Gastroesophageal sphincter (tissue), 3 donors: ENCODE measurements at regions not wholly inside any gene's neighbourhood (a gene's known extent, or its start where the extent isn't known, plus 50 kb on each side); places are given as distances from the start of the nearest gene placed in this dataset.

Experiments
- CTCF ChIP-seq, 4 experiments: fragments of 200-600 bp in 2 of 4; fragments of 450-650 bp in 2 of 4; sonication (generic) in 1 of 4; IDR thresholded peaks; one replicate each; pipeline ENCODE4 v1.5.1; 2017 to 2019; ENCODE audit warnings: antibody characterized with exemption in 4 of 4, mild to moderate bottlenecking in 2 of 4, moderate library complexity in 2 of 4
- EP300 ChIP-seq: sonication (generic); formaldehyde crosslinking; IDR thresholded peaks from one replicate; pipeline ENCODE4 v1.6.1; 2017; ENCODE audit warnings: antibody characterized with exemption, mild to moderate bottlenecking
- POLR2A ChIP-seq, 2 donors: fragments of 450-650 bp; IDR thresholded peaks; one replicate each; pipeline ENCODE4 v1.6.1; 2017; ENCODE audit warnings: antibody characterized with exemption in 2 of 2, mild to moderate bottlenecking in 2 of 2, moderate library complexity in 1 of 2
- POLR2AphosphoS5 ChIP-seq: sonication (generic); formaldehyde crosslinking; IDR thresholded peaks from one replicate; pipeline ENCODE4 v1.6.1; 2017; ENCODE audit warnings: antibody characterized with exemption

DNA sequence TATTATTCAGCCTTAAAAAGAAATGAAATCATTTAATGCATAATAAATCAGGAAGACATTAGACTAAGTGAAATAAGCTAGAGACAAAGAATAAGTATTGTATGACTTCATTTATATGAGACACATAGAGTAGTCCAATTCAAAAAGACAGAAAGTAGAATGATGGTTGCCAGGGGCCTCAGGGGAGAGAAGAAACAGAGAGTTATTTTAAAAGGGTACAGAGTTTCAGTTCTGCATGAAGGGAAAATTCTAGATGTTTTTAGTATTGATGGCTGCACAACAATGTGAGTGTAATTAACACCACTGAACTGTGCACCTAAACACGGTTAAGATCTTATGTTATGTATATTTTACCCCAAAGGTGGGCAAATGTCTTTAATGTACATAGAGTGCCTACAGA, 1407.9 kb upstream of the MAP3K7 start:
- TF ChIP-seq CTCF (IDR thresholded peaks at IDR 0.05) = no peak
- TF ChIP-seq POLR2A (IDR thresholded peaks at IDR 0.05) = no peak
- TF ChIP-seq POLR2AphosphoS5 = no peak
- no peak for TF ChIP-seq EP300
